Activated naive CD8-positive, alpha-beta T cell treated with anti-CD3 and anti-CD28 coated beads, Interleukin-2, amount 50 U/mL, for 24 hours (primary cell): ENCODE measurements at regions not wholly inside any gene's neighbourhood (a gene's known extent, or its start where the extent isn't known, plus 50 kb on each side); places are given as distances from the start of the nearest gene placed in this dataset.
"Not testable (repeated sequence)": the region's sequence is repeated elsewhere in the genome, so short reads cannot be mapped to it uniquely, and the experiment has no call there.

Source experiments
- ATAC-seq: fragments of 150-1000 bp; cut with Tn5 transposase; one replicate; pipeline ENCODE4 v1.10.0; 2021
- DNase-seq: peaks from one replicate; pipeline ENCODE4 v3.0.0; 2021
- H3K27ac Mint-ChIP-seq: one replicate; pipeline ENCODE4 v1.8.0; 2021; ENCODE audit warnings: mild to moderate bottlenecking, mixed read lengths
- H3K27me3 Mint-ChIP-seq: one replicate; pipeline ENCODE4 v1.8.0; 2021; ENCODE audit warnings: mixed read lengths
- H3K36me3 Mint-ChIP-seq: one replicate; pipeline ENCODE4 v1.8.0; 2021; ENCODE audit warnings: low read depth, mixed read lengths
- H3K4me1 Mint-ChIP-seq: one replicate; pipeline ENCODE4 v1.8.0; 2021; ENCODE audit warnings: mixed read lengths
- H3K4me3 Mint-ChIP-seq: one replicate; pipeline ENCODE4 v1.8.0; 2021; ENCODE audit warnings: mild to moderate bottlenecking, moderate library complexity, mixed read lengths
- H3K9me3 Mint-ChIP-seq: one replicate; pipeline ENCODE4 v1.8.0; 2021; ENCODE audit warnings: mixed read lengths

GRCh38 chr13:73532987-73533510 is 474.2 kb downstream of the KLF5 start:
- H3K27me3 Mint-ChIP-seq = no peaks in the 10 kb centered on the region
- no peak for ATAC-seq
- DNase-seq = no peak
- no peaks in the 10 kb centered on the region for H3K4me1 Mint-ChIP-seq
- H3K27ac Mint-ChIP-seq = no peak overlapping the region
- no peaks in the 10 kb centered on the region for H3K9me3 Mint-ChIP-seq
- no peak overlapping the region for H3K4me3 Mint-ChIP-seq
- no peaks in the 10 kb centered on the region for H3K36me3 Mint-ChIP-seq

GRCh38 chr13:73532582-73532981 is 473.8 kb downstream of the KLF5 start:
- Mint-ChIP-seq H3K4me1 (no peaks in the 10 kb centered on the region), H3K4me3 (no peak overlapping the region), H3K27ac (no peak overlapping the region), H3K36me3 (no peaks in the 10 kb centered on the region), H3K9me3 (no peaks in the 10 kb centered on the region), H3K27me3 (no peaks in the 10 kb centered on the region)
- ATAC-seq (no peak), DNase-seq (no peak)

- no peaks in the 10 kb centered on the region for H3K4me1 Mint-ChIP-seq
- no peaks in the 10 kb centered on the region for H3K36me3 Mint-ChIP-seq
- no peak overlapping the region for H3K4me3 Mint-ChIP-seq
- no peaks in the 10 kb centered on the region for H3K9me3 Mint-ChIP-seq
- H3K27me3 Mint-ChIP-seq = no peaks in the 10 kb centered on the region
- no peak overlapping the region for H3K27ac Mint-ChIP-seq
- DNase-seq = no peak
- ATAC-seq = no peak
These were observed 472.2 kb downstream of the KLF5 start for GRCh38 chr13:73531014-73531413.

- no peaks in the 10 kb centered on the region for H3K36me3 Mint-ChIP-seq
- peaks cover 16% of the 10 kb centered on the region for H3K4me1 Mint-ChIP-seq
- no peak overlapping the region for H3K4me3 Mint-ChIP-seq
- ATAC-seq (no peak), DNase-seq (no peak)
- no peak overlapping the region for H3K27ac Mint-ChIP-seq
- no peaks in the 10 kb centered on the region for H3K27me3 Mint-ChIP-seq
- H3K9me3 Mint-ChIP-seq = peaks cover under 1% of the 10 kb centered on the region
These were observed 464.1 kb downstream of the KLF5 start for GRCh38 chr13:73522937-73523336.

- ATAC-seq (no peak), DNase-seq (no peak)
- Mint-ChIP-seq H3K4me1 (peaks cover 16% of the 10 kb centered on the region), H3K4me3 (no peak overlapping the region), H3K27ac (no peak overlapping the region), H3K36me3 (no peaks in the 10 kb centered on the region), H3K27me3 (no peaks in the 10 kb centered on the region), H3K9me3 (peaks cover 7% of the 10 kb centered on the region)
These were observed 463.2 kb downstream of the KLF5 start for GRCh38 chr13:73521985-73522524.

- Mint-ChIP-seq H3K36me3 (no peaks in the 10 kb centered on the region), H3K4me1 (peaks cover 16% of the 10 kb centered on the region), H3K27me3 (no peaks in the 10 kb centered on the region), H3K9me3 (peaks cover 7% of the 10 kb centered on the region), H3K4me3 (peak overlapping the region; percentile 53), H3K27ac (peak overlapping the region; percentile 75)
- ATAC-seq = peak; percentile 83
- no peak for DNase-seq
These were observed 462.5 kb downstream of the KLF5 start for GRCh38 chr13:73521290-73521624.

- Mint-ChIP-seq H3K9me3 (peaks cover 7% of the 10 kb centered on the region), H3K36me3 (no peaks in the 10 kb centered on the region), H3K27ac (peak overlapping the region; percentile 75), H3K27me3 (no peaks in the 10 kb centered on the region), H3K4me1 (peaks cover 16% of the 10 kb centered on the region), H3K4me3 (peak overlapping the region; percentile 53)
- DNase-seq (peak; percentile 3), ATAC-seq (peak; percentile 31)
These were observed 461.9 kb downstream of the KLF5 start for GRCh38 chr13:73520566-73521289.

- peaks cover 16% of the 10 kb centered on the region for H3K4me1 Mint-ChIP-seq
- H3K27ac Mint-ChIP-seq = peak overlapping the region; percentile 75
- not testable (repeated sequence) for DNase-seq, H3K27me3 Mint-ChIP-seq, ATAC-seq, H3K9me3 Mint-ChIP-seq, H3K36me3 Mint-ChIP-seq
- H3K4me3 Mint-ChIP-seq = peak overlapping the region; percentile 53
These were observed 461.3 kb downstream of the KLF5 start for GRCh38 chr13:73520135-73520534.

- no peaks in the 10 kb centered on the region for H3K36me3 Mint-ChIP-seq
- H3K9me3 Mint-ChIP-seq = peaks cover 7% of the 10 kb centered on the region
- no peak overlapping the region for H3K4me3 Mint-ChIP-seq
- H3K4me1 Mint-ChIP-seq = peaks cover 16% of the 10 kb centered on the region
- no peak for ATAC-seq
- H3K27me3 Mint-ChIP-seq = no peaks in the 10 kb centered on the region
- no peak overlapping the region for H3K27ac Mint-ChIP-seq
- DNase-seq = no peak
These were observed 460.8 kb downstream of the KLF5 start for GRCh38 chr13:73519396-73520116.

- ATAC-seq (no peak), DNase-seq (no peak)
- Mint-ChIP-seq H3K4me3 (no peak overlapping the region), H3K36me3 (no peaks in the 10 kb centered on the region), H3K27me3 (no peaks in the 10 kb centered on the region), H3K27ac (no peak overlapping the region), H3K4me1 (peaks cover 16% of the 10 kb centered on the region), H3K9me3 (peaks cover 7% of the 10 kb centered on the region)
These were observed 459.0 kb downstream of the KLF5 start for GRCh38 chr13:73517766-73518165.

GRCh38 chr13:73516731-73517130 is 457.9 kb downstream of the KLF5 start:
- H3K36me3 Mint-ChIP-seq = no peaks in the 10 kb centered on the region
- no peak for ATAC-seq
- peaks cover 16% of the 10 kb centered on the region for H3K4me1 Mint-ChIP-seq
- no peak overlapping the region for H3K27ac Mint-ChIP-seq
- no peak overlapping the region for H3K4me3 Mint-ChIP-seq
- DNase-seq = no peak
- no peaks in the 10 kb centered on the region for H3K27me3 Mint-ChIP-seq
- H3K9me3 Mint-ChIP-seq = peaks cover 7% of the 10 kb centered on the region

- H3K4me1 Mint-ChIP-seq = no peaks in the 10 kb centered on the region
- ATAC-seq (no peak), DNase-seq (no peak)
- H3K36me3 Mint-ChIP-seq = no peaks in the 10 kb centered on the region
- H3K9me3 Mint-ChIP-seq = peaks cover 12% of the 10 kb centered on the region
- H3K4me3 Mint-ChIP-seq = no peak overlapping the region
- H3K27me3 Mint-ChIP-seq = no peaks in the 10 kb centered on the region
- no peak overlapping the region for H3K27ac Mint-ChIP-seq
These were observed 455.4 kb downstream of the KLF5 start for GRCh38 chr13:73514208-73514607.

- H3K27ac Mint-ChIP-seq = no peak overlapping the region
- no peaks in the 10 kb centered on the region for H3K27me3 Mint-ChIP-seq
- H3K4me3 Mint-ChIP-seq = no peak overlapping the region
- H3K9me3 Mint-ChIP-seq = peaks cover 12% of the 10 kb centered on the region
- ATAC-seq = no peak
- no peak for DNase-seq
- no peaks in the 10 kb centered on the region for H3K36me3 Mint-ChIP-seq
- H3K4me1 Mint-ChIP-seq = no peaks in the 10 kb centered on the region
These were observed 454.9 kb downstream of the KLF5 start for GRCh38 chr13:73513751-73514150.

- Mint-ChIP-seq H3K9me3 (peaks cover 5% of the 10 kb centered on the region), H3K27ac (no peak overlapping the region), H3K4me1 (no peaks in the 10 kb centered on the region), H3K27me3 (no peaks in the 10 kb centered on the region), H3K36me3 (no peaks in the 10 kb centered on the region), H3K4me3 (no peak overlapping the region)
- no peak for DNase-seq
- ATAC-seq = no peak
These were observed 450.0 kb downstream of the KLF5 start for GRCh38 chr13:73508841-73509240.

- H3K4me3 Mint-ChIP-seq = no peak overlapping the region
- H3K9me3 Mint-ChIP-seq = no peaks in the 10 kb centered on the region
- H3K4me1 Mint-ChIP-seq = no peaks in the 10 kb centered on the region
- no peak overlapping the region for H3K27ac Mint-ChIP-seq
- H3K27me3 Mint-ChIP-seq = no peaks in the 10 kb centered on the region
- DNase-seq (no peak), ATAC-seq (no peak)
- H3K36me3 Mint-ChIP-seq = no peaks in the 10 kb centered on the region
These were observed 446.6 kb downstream of the KLF5 start for GRCh38 chr13:73505376-73505890.
